Stimulated activated CD8-positive, alpha-beta memory T cell treated with anti-CD3 and anti-CD28 coated beads, Interleukin-15, amount 100 ng/mL, for 48 hours (primary cell): ENCODE measurements at regions not wholly inside any gene's neighbourhood (a gene's known extent, or its start where the extent isn't known, plus 50 kb on each side); places are given as distances from the start of the nearest gene placed in this dataset.
A peak's percentile ranks its signal among the peaks of the same experiment; 100 is the strongest.

Experiments used
- DNase-seq, 2 donors: peaks; one replicate each; pipeline ENCODE4 v3.0.0-alpha.2; 2020; ENCODE audit warnings: low read depth in 2 of 2

- no peak for DNase-seq
Measured at GRCh38 chr5:168219515-168220410, 71.7 kb upstream of the WWC1 start.

- no peak for DNase-seq
Measured at GRCh38 chr5:168224085-168224484, 67.4 kb upstream of the WWC1 start.

GRCh38 chr5:168226012-168226411 lies 65.4 kb upstream of the WWC1 start:
- no peak for DNase-seq

GRCh38 chr5:168227001-168227400 lies 64.4 kb upstream of the WWC1 start:
- DNase-seq, result peak in 1 of 2 donors; percentile 28

GRCh38 chr5:168227973-168228615 lies 63.4 kb upstream of the WWC1 start:
- DNase-seq, result peak in 1 of 2 donors; percentile 22

- DNase-seq, result no peak
Measured at GRCh38 chr5:168228668-168229067, 62.8 kb upstream of the WWC1 start.

GRCh38 chr5:168234133-168234532 lies 57.3 kb upstream of the WWC1 start:
- DNase-seq, result no peak

GRCh38 chr5:168238463-168238862 lies 53.0 kb upstream of the WWC1 start:
- no peak for DNase-seq

GRCh38 chr5:168239325-168239724 lies 52.1 kb upstream of the WWC1 start:
- DNase-seq, result no peak
